GM10266 (cell line): ENCODE measurements at regions not wholly inside any gene's neighbourhood (a gene's known extent, or its start where the extent isn't known, plus 50 kb on each side); places are given as distances from the start of the nearest gene placed in this dataset.

Experiments
- DNase-seq: peaks from one replicate; pipeline ENCODE4 v3.0.0; 2012; ENCODE audit errors: extremely low spot score
- CTCF ChIP-seq: IDR thresholded peaks from 2 replicates; pipeline ENCODE4 v1.5.1; 2012; ENCODE audit warnings: mild to moderate bottlenecking, low read depth; ENCODE audit not compliant: control insufficient read depth, insufficient read depth; ENCODE audit errors: missing control alignments

- no peak for TF ChIP-seq CTCF
- DNase-seq = no peak
Observed at GRCh38 chrX:138929926-138930582, 218.5 kb upstream of the FGF13 start.

GRCh38 chrX:138928737-138929459 is 217.4 kb upstream of the FGF13 start:
- no peak for TF ChIP-seq CTCF
- no peak for DNase-seq

- DNase-seq = no peak
- no peak for TF ChIP-seq CTCF
Observed at GRCh38 chrX:138925330-138925729, 213.8 kb upstream of the FGF13 start.

- TF ChIP-seq CTCF = no peak
- no peak for DNase-seq
Observed at GRCh38 chrX:138923805-138924204, 212.3 kb upstream of the FGF13 start.

GRCh38 chrX:138921031-138921430 is 209.5 kb upstream of the FGF13 start:
- no peak for TF ChIP-seq CTCF
- no peak for DNase-seq

GRCh38 chrX:138917781-138918180 is 206.3 kb upstream of the FGF13 start:
- no peak for DNase-seq
- no peak for TF ChIP-seq CTCF

GRCh38 chrX:138914767-138915166 is 203.2 kb upstream of the FGF13 start:
- TF ChIP-seq CTCF = no peak

More at GRCh38 chrX:138914767-138915166, 203.2 kb upstream of the FGF13 start:
- no peak for DNase-seq
